ENCODE measurements at regions not wholly inside any gene's neighbourhood (a gene's known extent, or its start where the extent isn't known, plus 50 kb on each side); places are given as distances from the start of the nearest gene placed in this dataset.

GRCh38 chr20:6715401-6715941 lies 52.0 kb upstream of the BMP2 start:
- DNase-seq (no peak), ATAC-seq (peak; percentile 49)
- intact Hi-C loops (cut with micrococcal nuclease), result no loop called here

- intact Hi-C loops (cut with micrococcal nuclease), result no loop called here
- DNase-seq (no peak), ATAC-seq (no peak)
These were observed 53.2 kb upstream of the BMP2 start for GRCh38 chr20:6714279-6714711.

- intact Hi-C loops (cut with micrococcal nuclease), result no loop called here
- no peak for ATAC-seq
- no peak for DNase-seq
These were observed 55.4 kb upstream of the BMP2 start for GRCh38 chr20:6711951-6712649.

- ATAC-seq, result no peak
- intact Hi-C loops (cut with micrococcal nuclease), result no loop called here
- DNase-seq, result no peak
These were observed 57.4 kb upstream of the BMP2 start for GRCh38 chr20:6709910-6710595.

GRCh38 chr20:6708010-6708409 lies 59.5 kb upstream of the BMP2 start:
- intact Hi-C loops (cut with micrococcal nuclease), result no loop called here
- ATAC-seq (peak; percentile 95), DNase-seq (peak; percentile 73)

- ATAC-seq (no peak), DNase-seq (no peak)
- intact Hi-C loops (cut with micrococcal nuclease), result no loop called here
These were observed 60.1 kb upstream of the BMP2 start for GRCh38 chr20:6707321-6707831.

GRCh38 chr20:6705926-6706548 lies 61.4 kb upstream of the BMP2 start:
- DNase-seq (no peak), ATAC-seq (no peak)
- intact Hi-C loops (cut with micrococcal nuclease), result no loop called here

- intact Hi-C loops (cut with micrococcal nuclease), result no loop called here
- ATAC-seq, result no peak
- no peak for DNase-seq
These were observed 62.2 kb upstream of the BMP2 start for GRCh38 chr20:6705106-6705766.

GRCh38 chr20:6704132-6704861 lies 63.2 kb upstream of the BMP2 start:
- no peak for DNase-seq
- intact Hi-C loops (cut with micrococcal nuclease), result no loop called here
- ATAC-seq, result peak; percentile 55

- DNase-seq, result no peak
- no peak for ATAC-seq
- intact Hi-C loops (cut with micrococcal nuclease), result no loop called here
These were observed 63.8 kb upstream of the BMP2 start for GRCh38 chr20:6703656-6704055.

GRCh38 chr20:6703047-6703446 lies 64.4 kb upstream of the BMP2 start:
- ATAC-seq, result no peak
- intact Hi-C loops (cut with micrococcal nuclease), result no loop called here
- DNase-seq, result no peak

GRCh38 chr20:6702144-6702543 lies 65.3 kb upstream of the BMP2 start:
- ATAC-seq (no peak), DNase-seq (no peak)
- intact Hi-C loops (cut with micrococcal nuclease), result no loop called here

- peak; percentile 41 for DNase-seq
- peak; percentile 74 for ATAC-seq
- intact Hi-C loops (cut with micrococcal nuclease), result no loop called here
These were observed 66.7 kb upstream of the BMP2 start for GRCh38 chr20:6700563-6701329.

- intact Hi-C loops (cut with micrococcal nuclease), result no loop called here
- no peak for ATAC-seq
These were observed 67.4 kb upstream of the BMP2 start for GRCh38 chr20:6699921-6700562.

GRCh38 chr20:6698723-6699122 lies 68.8 kb upstream of the BMP2 start:
- ATAC-seq (no peak), DNase-seq (no peak)
- intact Hi-C loops (cut with micrococcal nuclease), result no loop called here

More at GRCh38 chr20:6699921-6700562, 67.4 kb upstream of the BMP2 start:
- DNase-seq, result no peak

- intact Hi-C loops (cut with micrococcal nuclease), result no loop called here
- ATAC-seq, result no peak
These were observed 69.4 kb upstream of the BMP2 start for GRCh38 chr20:6698056-6698455.

GRCh38 chr20:6697228-6697972 lies 70.1 kb upstream of the BMP2 start:
- no peak for ATAC-seq
- intact Hi-C loops (cut with micrococcal nuclease), result no loop called here

More at GRCh38 chr20:6698056-6698455, 69.4 kb upstream of the BMP2 start:
- no peak for DNase-seq

More at GRCh38 chr20:6697228-6697972, 70.1 kb upstream of the BMP2 start:
- DNase-seq, result no peak

Measured in left ventricle myocardium superior (tissue), 1 donor.